ENCODE measurements at regions not wholly inside any gene's neighbourhood (a gene's known extent, or its start where the extent isn't known, plus 50 kb on each side); places are given as distances from the start of the nearest gene placed in this dataset.
"Not testable (repeated sequence)": the region's sequence is repeated elsewhere in the genome, so short reads cannot be mapped to it uniquely, and the experiment has no call there.

DNA sequence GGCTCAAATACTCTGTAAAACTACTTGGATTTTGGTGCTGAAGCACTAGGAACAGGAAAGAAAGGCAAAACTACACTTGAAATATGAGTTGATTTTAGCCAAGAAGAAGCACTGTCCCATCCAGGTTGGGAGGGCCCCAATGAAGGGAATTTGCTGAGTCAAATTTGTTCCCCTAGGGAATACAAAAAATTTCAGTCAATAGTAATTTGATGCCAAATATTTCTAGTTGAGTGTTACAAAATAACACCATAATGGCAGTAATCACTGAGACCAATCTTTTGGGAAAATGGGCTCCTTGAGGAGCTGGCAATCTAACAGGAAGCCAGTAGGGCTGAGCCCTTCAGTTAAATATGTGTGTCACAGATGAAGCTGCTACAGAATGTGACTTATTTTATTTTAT lies 896.9 kb downstream of the DIPK2A start:
- no peak overlapping the region for H3K27ac ChIP-seq (ENCODE audit: low read length)
- H3K9ac ChIP-seq (ENCODE audit: low read length) = no peak overlapping the region
- H3K79me2 ChIP-seq (ENCODE audit: low read length) = no peaks in the 10 kb centered on the region
- H3K4me2 ChIP-seq (ENCODE audit: low read depth, low read length, poor library complexity, severe bottlenecking) = no peak overlapping the region
- H3K9me2 ChIP-seq (replicated peaks; ENCODE audit: insufficient read depth, low read length) = no peaks in the 10 kb centered on the region
- H2AFZ ChIP-seq (ENCODE audit: low read length) = no peak overlapping the region
- no peaks in the 10 kb centered on the region for H4K20me1 ChIP-seq (ENCODE audit: insufficient read depth, low read depth, low read length)
- no peak overlapping the region for H3K4me3 ChIP-seq (ENCODE audit: low read length)
- H3K9me3 ChIP-seq (ENCODE audit: low read length) = peaks cover 14% of the 10 kb centered on the region
- H3K36me3 ChIP-seq (ENCODE audit: insufficient read depth, low read length) = no peaks in the 10 kb centered on the region
- no peaks in the 10 kb centered on the region for H3K27me3 ChIP-seq (ENCODE audit: low read length)
- no peaks in the 10 kb centered on the region for H3K4me1 ChIP-seq (ENCODE audit: low read length)
- DNase-seq = no peak

GRCh38 chr3:144873066-144873465 lies 901.4 kb downstream of the DIPK2A start:
- Histone ChIP-seq H3K27me3 (ENCODE audit: low read length) (no peaks in the 10 kb centered on the region), H2AFZ (ENCODE audit: low read length) (no peak overlapping the region), H3K4me2 (ENCODE audit: low read depth, low read length, poor library complexity, severe bottlenecking) (no peak overlapping the region), H4K20me1 (ENCODE audit: insufficient read depth, low read depth, low read length) (no peaks in the 10 kb centered on the region), H3K9me3 (ENCODE audit: low read length) (peaks cover 8% of the 10 kb centered on the region), H3K36me3 (ENCODE audit: insufficient read depth, low read length) (no peaks in the 10 kb centered on the region), H3K9ac (ENCODE audit: low read length) (no peak overlapping the region), H3K9me2 (replicated peaks; ENCODE audit: insufficient read depth, low read length) (no peaks in the 10 kb centered on the region; the same call in 1 of the 2 replicates), H3K79me2 (ENCODE audit: low read length) (no peaks in the 10 kb centered on the region), H3K27ac (ENCODE audit: low read length) (no peak overlapping the region), H3K4me3 (ENCODE audit: low read length) (no peak overlapping the region), H3K4me1 (ENCODE audit: low read length) (no peaks in the 10 kb centered on the region)
- no peak for DNase-seq

DNA sequence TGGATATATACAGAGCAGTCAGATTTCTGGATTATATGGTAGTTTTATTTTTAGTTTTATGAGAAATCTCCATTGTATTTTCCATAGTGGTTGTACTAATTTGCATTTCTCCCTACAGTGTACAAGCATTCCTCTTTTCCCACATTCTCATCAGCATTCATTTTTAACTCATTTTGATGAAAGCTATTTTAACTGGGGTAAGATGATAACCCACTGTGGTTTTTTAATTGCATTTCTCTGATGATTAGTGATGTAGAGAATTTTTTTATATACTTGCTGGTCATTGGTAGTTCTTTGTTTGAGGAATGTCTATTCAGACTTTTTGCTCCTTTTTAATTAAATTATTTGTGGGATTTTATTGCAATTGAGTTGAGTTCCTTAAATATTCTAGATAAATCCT lies 903.6 kb downstream of the DIPK2A start:
- H3K36me3 ChIP-seq (ENCODE audit: insufficient read depth, low read length) = no peaks in the 10 kb centered on the region
- no peak overlapping the region for H3K27ac ChIP-seq (ENCODE audit: low read length)
- H3K79me2 ChIP-seq (ENCODE audit: low read length) = no peaks in the 10 kb centered on the region
- no peaks in the 10 kb centered on the region; the same call in 1 of the 2 replicates for H3K9me2 ChIP-seq (replicated peaks; ENCODE audit: insufficient read depth, low read length)
- no peaks in the 10 kb centered on the region for H4K20me1 ChIP-seq (ENCODE audit: insufficient read depth, low read depth, low read length)
- DNase-seq = no peak
- H3K9me3 ChIP-seq (ENCODE audit: low read length) = peaks cover 7% of the 10 kb centered on the region; the same call in 1 of the 2 replicates
- no peaks in the 10 kb centered on the region for H3K27me3 ChIP-seq (ENCODE audit: low read length)
- no peak overlapping the region for H3K4me2 ChIP-seq (ENCODE audit: low read depth, low read length, poor library complexity, severe bottlenecking)
- no peak overlapping the region for H3K9ac ChIP-seq (ENCODE audit: low read length)
- no peak overlapping the region for H2AFZ ChIP-seq (ENCODE audit: low read length)
- no peaks in the 10 kb centered on the region for H3K4me1 ChIP-seq (ENCODE audit: low read length)
- no peak overlapping the region for H3K4me3 ChIP-seq (ENCODE audit: low read length)

DNA sequence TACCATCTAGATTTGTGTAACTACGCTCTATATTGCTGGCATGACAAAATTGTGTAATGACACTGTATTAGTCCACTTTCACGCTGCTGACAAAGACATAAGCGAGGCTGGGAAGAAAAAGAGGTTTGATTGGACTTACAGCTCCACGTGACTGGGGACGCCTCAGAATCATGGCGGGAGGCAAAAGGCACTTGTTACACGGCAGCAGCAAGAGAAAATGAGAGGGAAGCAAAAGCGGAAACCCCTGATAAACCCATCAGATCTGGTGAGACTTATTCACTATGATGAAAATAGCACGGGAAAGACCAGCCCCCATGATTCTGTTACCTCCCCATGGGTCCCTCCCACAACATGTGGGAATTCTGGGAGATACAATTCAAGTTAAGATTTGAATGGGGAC lies 905.7 kb downstream of the DIPK2A start:
- Histone ChIP-seq H3K4me1 (ENCODE audit: low read length) (no peaks in the 10 kb centered on the region), H4K20me1 (ENCODE audit: insufficient read depth, low read depth, low read length) (no peaks in the 10 kb centered on the region), H3K27ac (ENCODE audit: low read length) (no peak overlapping the region), H3K36me3 (ENCODE audit: insufficient read depth, low read length) (no peaks in the 10 kb centered on the region), H3K4me3 (ENCODE audit: low read length) (no peak overlapping the region), H3K9me3 (ENCODE audit: low read length) (peaks cover 11% of the 10 kb centered on the region; the same call in 1 of the 2 replicates), H3K4me2 (ENCODE audit: low read depth, low read length, poor library complexity, severe bottlenecking) (no peak overlapping the region), H3K79me2 (ENCODE audit: low read length) (no peaks in the 10 kb centered on the region), H2AFZ (ENCODE audit: low read length) (no peak overlapping the region), H3K9me2 (replicated peaks; ENCODE audit: insufficient read depth, low read length) (no peaks in the 10 kb centered on the region; the same call in 1 of the 2 replicates), H3K27me3 (ENCODE audit: low read length) (no peaks in the 10 kb centered on the region), H3K9ac (ENCODE audit: low read length) (no peak overlapping the region)
- DNase-seq = no peak

DNA sequence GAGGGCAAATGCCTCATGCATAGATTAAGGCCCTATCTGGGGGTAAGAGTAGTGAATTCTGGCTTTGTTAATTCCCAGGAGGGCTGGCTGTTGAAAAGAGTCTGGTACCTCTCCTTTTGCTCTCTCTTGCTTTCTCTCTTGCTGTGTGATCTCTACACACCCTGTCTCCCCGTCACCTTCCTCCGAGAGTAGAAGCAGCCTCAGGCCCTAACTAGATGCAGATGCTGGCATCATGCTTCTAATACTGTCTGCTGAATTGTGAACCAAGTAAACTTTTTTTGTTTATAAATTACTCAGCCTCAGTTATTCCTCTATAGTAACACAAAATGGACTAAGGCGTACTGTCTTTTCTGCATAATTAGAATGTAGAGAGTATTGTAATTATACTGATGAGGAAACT lies 908.1 kb downstream of the DIPK2A start:
- Histone ChIP-seq H3K79me2 (ENCODE audit: low read length) (no peaks in the 10 kb centered on the region), H3K9me2 (replicated peaks; ENCODE audit: insufficient read depth, low read length) (no peaks in the 10 kb centered on the region; the same call in 1 of the 2 replicates), H3K4me3 (ENCODE audit: low read length) (no peak overlapping the region), H3K36me3 (ENCODE audit: insufficient read depth, low read length) (no peaks in the 10 kb centered on the region), H3K27ac (ENCODE audit: low read length) (no peak overlapping the region), H3K4me2 (ENCODE audit: low read depth, low read length, poor library complexity, severe bottlenecking) (no peak overlapping the region), H4K20me1 (ENCODE audit: insufficient read depth, low read depth, low read length) (no peaks in the 10 kb centered on the region), H3K9me3 (ENCODE audit: low read length) (peaks cover 11% of the 10 kb centered on the region; the same call in 1 of the 2 replicates), H3K27me3 (ENCODE audit: low read length) (no peaks in the 10 kb centered on the region), H3K4me1 (ENCODE audit: low read length) (no peaks in the 10 kb centered on the region), H2AFZ (ENCODE audit: low read length) (no peak overlapping the region), H3K9ac (ENCODE audit: low read length) (no peak overlapping the region)
- no peak for DNase-seq

GRCh38 chr3:144893980-144894379 lies 922.4 kb downstream of the DIPK2A start:
- Histone ChIP-seq H2AFZ (ENCODE audit: low read length) (no peak overlapping the region), H3K9me2 (replicated peaks; ENCODE audit: insufficient read depth, low read length) (no peaks in the 10 kb centered on the region), H3K9ac (ENCODE audit: low read length) (no peak overlapping the region), H3K4me2 (ENCODE audit: low read depth, low read length, poor library complexity, severe bottlenecking) (no peak overlapping the region), H3K27ac (ENCODE audit: low read length) (no peak overlapping the region), H3K4me1 (ENCODE audit: low read length) (no peaks in the 10 kb centered on the region), H3K79me2 (ENCODE audit: low read length) (no peaks in the 10 kb centered on the region), H4K20me1 (ENCODE audit: insufficient read depth, low read depth, low read length) (no peaks in the 10 kb centered on the region), H3K27me3 (ENCODE audit: low read length) (no peaks in the 10 kb centered on the region), H3K36me3 (ENCODE audit: insufficient read depth, low read length) (no peaks in the 10 kb centered on the region), H3K9me3 (ENCODE audit: low read length) (peaks cover 14% of the 10 kb centered on the region), H3K4me3 (ENCODE audit: low read length) (no peak overlapping the region)
- DNase-seq = no peak

DNA sequence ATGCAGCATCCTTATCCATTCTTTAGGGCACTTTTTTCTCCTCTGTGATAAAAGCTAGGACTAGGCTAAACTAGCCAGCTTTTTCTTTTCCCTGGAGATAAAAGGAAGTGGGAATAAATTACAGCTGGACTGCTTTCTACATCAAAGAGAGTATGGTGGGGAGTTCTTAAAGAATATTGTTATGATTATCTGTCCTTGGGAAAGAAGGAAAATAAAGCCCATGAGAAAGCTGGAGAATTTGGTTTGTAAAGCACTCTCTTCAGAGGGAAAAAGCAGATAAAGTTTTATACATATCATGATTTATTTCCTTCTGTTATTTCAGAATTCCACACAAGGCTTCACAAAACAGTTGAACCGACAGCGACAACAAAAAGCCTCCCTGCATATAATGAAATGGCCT lies 923.0 kb downstream of the DIPK2A start:
- H3K4me3 ChIP-seq (ENCODE audit: low read length) = no peak overlapping the region
- no peaks in the 10 kb centered on the region for H3K4me1 ChIP-seq (ENCODE audit: low read length)
- no peaks in the 10 kb centered on the region for H4K20me1 ChIP-seq (ENCODE audit: insufficient read depth, low read depth, low read length)
- no peaks in the 10 kb centered on the region for H3K36me3 ChIP-seq (ENCODE audit: insufficient read depth, low read length)
- H3K4me2 ChIP-seq (ENCODE audit: low read depth, low read length, poor library complexity, severe bottlenecking) = no peak overlapping the region
- no peak overlapping the region for H3K9ac ChIP-seq (ENCODE audit: low read length)
- H3K9me3 ChIP-seq (ENCODE audit: low read length) = peaks cover 20% of the 10 kb centered on the region
- no peaks in the 10 kb centered on the region for H3K27me3 ChIP-seq (ENCODE audit: low read length)
- no peak overlapping the region for H3K27ac ChIP-seq (ENCODE audit: low read length)
- H2AFZ ChIP-seq (ENCODE audit: low read length) = no peak overlapping the region
- H3K9me2 ChIP-seq (replicated peaks; ENCODE audit: insufficient read depth, low read length) = no peaks in the 10 kb centered on the region
- DNase-seq = no peak
- H3K79me2 ChIP-seq (ENCODE audit: low read length) = no peaks in the 10 kb centered on the region

GRCh38 chr3:144900366-144900765 lies 928.7 kb downstream of the DIPK2A start:
- no peaks in the 10 kb centered on the region for H4K20me1 ChIP-seq (ENCODE audit: insufficient read depth, low read depth, low read length)
- H3K36me3 ChIP-seq (ENCODE audit: insufficient read depth, low read length) = no peaks in the 10 kb centered on the region
- no peak overlapping the region for H3K4me3 ChIP-seq (ENCODE audit: low read length)
- no peaks in the 10 kb centered on the region for H3K27me3 ChIP-seq (ENCODE audit: low read length)
- H3K9me3 ChIP-seq (ENCODE audit: low read length) = peaks cover 23% of the 10 kb centered on the region
- H3K79me2 ChIP-seq (ENCODE audit: low read length) = no peaks in the 10 kb centered on the region
- DNase-seq = no peak
- H3K4me2 ChIP-seq (ENCODE audit: low read depth, low read length, poor library complexity, severe bottlenecking) = no peak overlapping the region
- H3K27ac ChIP-seq (ENCODE audit: low read length) = no peak overlapping the region
- no peaks in the 10 kb centered on the region for H3K9me2 ChIP-seq (replicated peaks; ENCODE audit: insufficient read depth, low read length)
- H2AFZ ChIP-seq (ENCODE audit: low read length) = no peak overlapping the region
- H3K4me1 ChIP-seq (ENCODE audit: low read length) = no peaks in the 10 kb centered on the region
- no peak overlapping the region for H3K9ac ChIP-seq (ENCODE audit: low read length)

- H3K27me3 ChIP-seq (ENCODE audit: low read length); H3K79me2 ChIP-seq (ENCODE audit: low read length); H4K20me1 ChIP-seq (ENCODE audit: insufficient read depth, low read depth, low read length); H3K36me3 ChIP-seq (ENCODE audit: insufficient read depth, low read length); H3K9me2 ChIP-seq (replicated peaks; ENCODE audit: insufficient read depth, low read length); H3K4me3 ChIP-seq (ENCODE audit: low read length); H3K27ac ChIP-seq (ENCODE audit: low read length); H2AFZ ChIP-seq (ENCODE audit: low read length); H3K4me1 ChIP-seq (ENCODE audit: low read length); DNase-seq; H3K9me3 ChIP-seq (ENCODE audit: low read length); H3K9ac ChIP-seq (ENCODE audit: low read length); H3K4me2 ChIP-seq (ENCODE audit: low read depth, low read length, poor library complexity, severe bottlenecking): not testable (repeated sequence)
These were observed 936.0 kb downstream of the DIPK2A start for GRCh38 chr3:144907581-144907980.

Data from Karpas-422 (cell line).